PC-9 (cell line): ENCODE measurements at regions not wholly inside any gene's neighbourhood (a gene's known extent, or its start where the extent isn't known, plus 50 kb on each side); places are given as distances from the start of the nearest gene placed in this dataset.

ENCODE experiments used
- CTCF ChIP-seq: fragments of 200-600 bp; sonication (generic); conservative IDR thresholded peaks from 2 replicates; pipeline ENCODE4 v1.6.1; 2017; ENCODE audit warnings: mixed run types, antibody characterized with exemption, mild to moderate bottlenecking, moderate library complexity
- EZH2 ChIP-seq: fragments of 200-600 bp; sonication (generic); IDR thresholded peaks from 2 replicates; pipeline ENCODE4 v1.8.0; 2017; ENCODE audit warnings: antibody characterized with exemption, low read depth

DNA sequence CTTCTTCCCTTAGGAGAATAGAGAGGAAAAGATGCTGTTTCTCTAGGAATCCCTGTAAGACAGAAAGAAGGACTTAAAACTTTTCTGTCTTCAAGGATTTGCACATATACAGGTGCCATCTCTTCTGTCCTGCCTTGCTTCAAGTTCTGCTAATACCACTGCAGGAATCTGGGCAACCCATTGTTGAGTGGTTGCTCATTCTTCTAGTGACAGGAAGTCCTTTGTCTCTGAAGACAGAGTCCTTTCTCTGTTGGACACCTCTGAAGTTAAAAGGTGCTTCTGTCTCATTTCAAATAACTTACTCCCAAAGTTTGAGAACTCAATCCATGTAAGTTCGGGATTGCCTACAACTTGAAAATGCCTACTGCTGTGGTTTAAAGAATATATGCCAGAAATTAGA lies 114.4 kb upstream of the TMTC4 start:
- TF ChIP-seq EZH2 = no peak
- no peak for TF ChIP-seq CTCF
